IPS-18c (cell line): ENCODE measurements at regions not wholly inside any gene's neighbourhood (a gene's known extent, or its start where the extent isn't known, plus 50 kb on each side); places are given as distances from the start of the nearest gene placed in this dataset.

Experiments
- H3K4me3 ChIP-seq: 2 replicates; pipeline ENCODE4 v1.7.0; 2013; ENCODE audit warnings: low read depth, mild to moderate bottlenecking, low read length, moderate library complexity; ENCODE audit not compliant: insufficient read depth
- H3K9me3 ChIP-seq: one replicate; pipeline ENCODE4 v1.6.1; 2013; ENCODE audit warnings: mild to moderate bottlenecking, low read length, moderate library complexity; ENCODE audit not compliant: control insufficient read depth, insufficient read depth

DNA sequence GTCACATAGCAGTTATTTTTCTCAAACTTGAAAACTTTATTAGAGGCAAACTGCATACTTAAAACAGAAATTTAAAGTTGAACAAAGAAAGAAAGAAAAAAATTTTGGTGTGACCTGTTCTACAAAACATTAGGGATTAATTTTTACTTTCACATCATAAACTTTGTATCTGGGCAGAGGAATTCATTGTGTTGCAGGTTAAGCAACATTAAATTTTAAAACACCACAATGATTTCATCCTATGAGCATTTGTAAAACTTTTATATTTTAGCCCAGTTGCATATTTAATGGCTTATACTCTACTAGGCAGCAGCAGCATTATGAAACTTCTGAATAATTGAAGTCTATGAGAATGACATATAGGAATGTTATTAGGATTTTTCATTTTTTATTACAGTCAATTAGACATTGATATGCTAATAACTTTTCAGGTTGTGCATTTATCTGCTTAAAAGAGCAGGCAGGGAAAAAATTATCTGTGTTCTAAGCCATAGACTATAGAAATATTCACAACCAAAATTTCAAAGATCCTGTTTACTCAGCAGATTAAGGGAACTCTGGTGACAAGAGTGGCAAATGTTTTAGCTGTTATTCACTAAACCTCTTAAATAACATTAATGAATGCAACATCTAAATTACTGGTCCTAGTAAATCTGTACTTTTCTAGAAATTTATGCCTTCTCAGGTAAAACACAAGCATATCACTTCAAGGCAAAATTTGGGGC lies 1088.5 kb upstream of the CDH6 start:
- Histone ChIP-seq H3K4me3 (no peak overlapping the region), H3K9me3 (no peaks in the 10 kb centered on the region)

DNA sequence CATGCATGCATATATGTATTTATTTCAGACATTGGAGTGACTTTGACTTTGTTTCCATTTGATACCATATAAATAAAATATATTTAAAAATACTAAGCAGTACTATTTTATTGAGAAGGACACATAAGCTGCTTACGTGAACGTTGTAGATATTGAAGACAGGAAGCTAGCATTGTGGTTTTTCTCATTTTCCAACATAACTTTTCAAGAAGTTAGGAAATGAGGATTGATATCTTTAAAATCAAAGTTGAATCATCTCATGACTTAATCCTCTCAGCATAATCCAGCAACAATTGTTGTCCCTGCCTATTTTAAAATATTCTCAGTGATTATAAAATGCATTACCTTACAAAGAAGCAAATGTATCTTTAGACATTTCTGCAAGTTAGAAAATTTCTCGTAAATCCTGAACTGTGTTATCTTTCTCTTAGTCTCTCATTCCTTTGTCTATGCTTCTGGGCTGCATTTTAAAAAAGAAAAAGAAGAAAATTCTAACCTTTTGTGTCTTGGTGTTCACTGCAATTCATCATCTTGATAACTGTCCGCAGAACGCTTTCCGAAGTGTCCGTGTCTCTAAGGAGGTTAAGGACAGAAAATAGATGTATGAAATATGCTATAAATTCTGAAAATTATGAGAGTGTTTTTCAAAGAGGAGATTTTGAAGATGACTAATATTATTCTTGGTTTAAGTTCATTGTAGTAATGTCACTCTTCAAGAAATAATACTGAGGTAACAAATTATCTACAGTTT lies 1089.9 kb upstream of the CDH6 start:
- no peaks in the 10 kb centered on the region for H3K9me3 ChIP-seq

GRCh38 chr5:30103052-30103451 lies 1090.4 kb upstream of the CDH6 start:
- no peaks in the 10 kb centered on the region for H3K9me3 ChIP-seq
- H3K4me3 ChIP-seq: no peak overlapping the region

More for the DNA sequence above, 1089.9 kb upstream of the CDH6 start:
- no peak overlapping the region for H3K4me3 ChIP-seq

DNA sequence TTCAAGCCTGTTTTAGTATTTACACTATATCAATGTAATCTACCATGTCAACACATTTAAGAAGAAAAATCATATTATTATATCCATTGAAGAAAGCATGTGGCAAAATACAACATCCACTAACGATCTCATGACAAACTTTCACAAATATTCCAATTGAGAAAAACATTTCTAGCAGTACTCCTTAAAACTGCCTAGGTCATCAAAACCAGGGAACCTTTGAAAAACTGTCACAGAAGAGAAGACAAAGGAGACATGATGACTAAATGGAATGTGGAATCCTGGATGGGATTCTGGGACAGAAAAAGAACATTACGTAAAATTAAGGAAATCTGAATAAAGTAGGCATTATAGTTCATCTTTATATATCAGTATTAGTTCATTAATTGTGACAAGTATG lies 1091.3 kb upstream of the CDH6 start:
- Histone ChIP-seq H3K4me3 (no peak overlapping the region), H3K9me3 (no peaks in the 10 kb centered on the region)

DNA sequence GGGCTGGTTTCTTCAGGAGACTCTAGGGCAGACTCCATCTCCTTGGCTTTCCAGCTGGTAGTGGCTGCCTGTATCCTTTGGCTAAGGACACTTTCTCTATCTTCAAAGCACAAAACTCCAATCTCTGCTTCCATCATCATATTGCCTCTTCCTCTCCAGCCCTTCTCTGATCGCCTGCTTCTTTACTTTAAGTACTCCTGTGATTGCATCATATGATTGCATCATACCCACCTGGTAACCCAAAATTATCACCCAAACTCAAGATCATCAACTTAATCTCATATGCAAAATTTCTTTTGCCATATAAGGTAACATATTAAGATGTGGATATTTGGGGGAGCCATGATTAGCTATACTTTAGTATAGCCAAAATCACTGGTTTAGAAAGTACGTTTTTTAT lies 1092.6 kb upstream of the CDH6 start:
- Histone ChIP-seq H3K4me3 (no peak overlapping the region), H3K9me3 (no peaks in the 10 kb centered on the region)

- Histone ChIP-seq H3K9me3 (no peaks in the 10 kb centered on the region), H3K4me3 (no peak overlapping the region)
Measured at GRCh38 chr5:30100148-30100713, 1093.3 kb upstream of the CDH6 start.

DNA sequence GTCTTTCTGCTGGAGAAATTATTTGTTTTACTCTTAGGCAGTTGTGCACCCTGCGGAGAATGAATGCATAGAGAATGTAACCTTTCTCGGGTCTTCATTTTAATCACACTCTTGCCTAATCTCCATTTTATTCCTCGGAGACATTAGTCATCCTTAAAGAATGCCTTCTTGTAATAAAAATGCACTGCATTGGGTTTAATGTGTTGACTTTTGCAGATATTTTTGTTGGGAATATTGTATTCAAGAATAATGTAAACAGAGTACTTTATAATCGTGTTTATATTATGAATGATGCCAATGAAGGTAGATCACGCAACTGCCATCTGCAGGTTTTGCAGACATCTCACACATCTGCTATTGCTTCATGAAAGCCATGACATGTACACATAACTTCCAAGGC lies 1093.9 kb upstream of the CDH6 start:
- Histone ChIP-seq H3K9me3 (no peaks in the 10 kb centered on the region), H3K4me3 (no peak overlapping the region)

- no peaks in the 10 kb centered on the region for H3K9me3 ChIP-seq
- H3K4me3 ChIP-seq: no peak overlapping the region
Measured at GRCh38 chr5:30098940-30099339, 1094.5 kb upstream of the CDH6 start.

- H3K9me3 ChIP-seq: no peaks in the 10 kb centered on the region
- H3K4me3 ChIP-seq: no peak overlapping the region
Measured at GRCh38 chr5:30092548-30092947, 1100.9 kb upstream of the CDH6 start.

- Histone ChIP-seq H3K9me3 (no peaks in the 10 kb centered on the region), H3K4me3 (no peak overlapping the region)
Measured at GRCh38 chr5:30069441-30070263, 1123.8 kb upstream of the CDH6 start.

DNA sequence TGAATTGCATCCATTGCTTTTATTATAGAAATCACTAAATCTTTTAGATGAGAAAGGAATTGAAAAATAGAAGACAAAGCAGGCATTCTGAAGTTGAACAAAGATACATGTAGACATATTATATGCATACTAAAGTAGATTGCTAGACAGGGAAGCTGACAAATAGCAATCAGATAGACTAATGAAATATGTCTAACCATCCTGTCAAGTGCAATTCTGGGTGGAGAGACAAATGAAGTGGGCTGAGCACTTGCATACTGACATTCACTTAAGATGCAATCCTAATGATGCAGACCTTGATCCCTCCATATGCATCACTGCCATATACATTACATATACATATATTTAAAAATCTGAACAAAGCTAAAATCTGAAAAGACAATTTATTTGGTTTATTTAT lies 1130.0 kb upstream of the CDH6 start:
- Histone ChIP-seq H3K9me3 (no peaks in the 10 kb centered on the region), H3K4me3 (no peak overlapping the region)

DNA sequence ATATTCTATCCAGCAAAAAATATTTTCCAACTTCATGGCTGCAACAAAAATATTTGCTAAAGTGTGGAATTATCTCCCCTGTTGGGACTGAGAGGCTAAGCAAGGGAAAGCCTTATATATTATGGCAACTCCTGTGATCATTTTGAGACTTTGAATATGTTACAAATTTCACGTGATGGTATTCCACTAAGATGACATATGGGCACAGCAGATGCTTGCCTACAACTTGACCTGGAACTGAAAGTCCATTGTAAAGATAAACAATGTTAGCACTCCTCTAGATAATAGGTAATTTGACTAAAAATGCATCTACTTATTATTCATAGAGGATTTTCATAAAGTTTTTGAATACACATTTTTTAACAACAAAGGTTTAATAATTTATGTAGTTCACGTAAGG lies 1141.5 kb upstream of the CDH6 start:
- no peaks in the 10 kb centered on the region for H3K9me3 ChIP-seq

DNA sequence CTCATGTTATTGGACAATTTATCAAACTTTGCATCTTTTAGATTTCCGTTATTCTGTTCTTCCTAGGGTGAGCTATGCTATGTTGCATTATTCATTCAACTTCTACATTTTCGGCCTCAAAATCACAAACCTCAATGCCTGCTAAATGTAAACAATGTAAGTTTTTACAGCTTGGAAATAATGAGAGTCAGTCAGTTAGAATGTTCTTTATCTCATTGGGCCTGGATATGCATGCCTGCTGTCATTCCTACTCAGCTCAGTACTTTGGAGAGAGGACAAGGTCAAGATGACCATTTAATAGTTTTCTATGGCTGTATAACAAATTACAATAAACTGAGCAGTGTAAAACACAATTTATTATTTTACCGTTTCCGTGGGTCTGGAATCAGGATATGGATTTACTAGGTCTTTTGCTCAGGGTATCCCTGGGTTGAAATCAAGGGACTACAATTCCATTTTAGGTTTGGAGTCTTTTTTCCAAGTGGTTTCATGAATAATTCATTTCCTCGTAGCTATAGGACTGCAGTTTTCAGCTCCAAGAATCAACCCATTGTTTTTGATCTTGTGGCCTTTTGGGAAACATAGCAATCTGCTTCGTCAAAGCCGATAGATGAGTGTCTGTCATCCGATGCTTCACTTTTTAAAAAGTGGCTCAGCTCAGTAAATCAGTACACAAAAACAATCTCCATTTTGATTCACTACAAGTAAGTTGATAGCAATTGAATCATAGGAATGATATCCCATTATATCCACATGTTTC lies 1143.2 kb upstream of the CDH6 start:
- H3K9me3 ChIP-seq: no peaks in the 10 kb centered on the region
- no peak overlapping the region for H3K4me3 ChIP-seq

More for the DNA sequence above, 1141.5 kb upstream of the CDH6 start:
- no peak overlapping the region for H3K4me3 ChIP-seq

GRCh38 chr5:30042677-30043076 lies 1150.8 kb upstream of the CDH6 start:
- Histone ChIP-seq H3K4me3 (no peak overlapping the region), H3K9me3 (no peaks in the 10 kb centered on the region)

- no peaks in the 10 kb centered on the region for H3K9me3 ChIP-seq
- H3K4me3 ChIP-seq: no peak overlapping the region
Measured at GRCh38 chr5:30041831-30042385, 1151.6 kb upstream of the CDH6 start.

- Histone ChIP-seq H3K4me3 (no peak overlapping the region), H3K9me3 (no peaks in the 10 kb centered on the region)
Measured at GRCh38 chr5:30041291-30041690, 1152.2 kb upstream of the CDH6 start.
